MCF 10A (cell line): ENCODE measurements at regions not wholly inside any gene's neighbourhood (a gene's known extent, or its start where the extent isn't known, plus 50 kb on each side); places are given as distances from the start of the nearest gene placed in this dataset.

Experiments
- BruUV-seq: library from RNA; stranded (reverse); fragments of 400-500 nt; replicated peaks from 2 replicates; lab custom pipeline; 2021; lab: Mats Ljungman, UMichigan
- CTCF ChIA-PET: fragments of 300-600 bp; sonication (Branson Sonifier 250); formaldehyde crosslinking; extraction: SDS; loops from one replicate; lab custom pipeline; 2021; ENCODE audit warnings: antibody characterized with exemption, inconsistent platforms; lab: Yijun Ruan, JAX
- POLR2A ChIA-PET: fragments of 300-600, 350-650 bp; sonication (Branson Sonifier 250); formaldehyde crosslinking; extraction: SDS; loops from one replicate; lab custom pipeline; 2020; ENCODE audit warnings: antibody characterized with exemption, inconsistent platforms; lab: Yijun Ruan, JAX
- DNase-seq: peaks from one replicate; pipeline ENCODE4 v3.0.0-alpha.2; 2018; ENCODE audit not compliant: unreplicated experiment
- H3K27ac Mint-ChIP-seq: one replicate; pipeline ENCODE4 v1.8.0; 2022; ENCODE audit warnings: mild to moderate bottlenecking, low read depth, mixed read lengths; ENCODE audit not compliant: unreplicated experiment
- H3K27me3 Mint-ChIP-seq: one replicate; pipeline ENCODE4 v1.8.0; 2022; ENCODE audit warnings: mixed read lengths; ENCODE audit not compliant: insufficient read depth, unreplicated experiment
- H3K36me3 Mint-ChIP-seq: one replicate; pipeline ENCODE4 v1.8.0; 2022; ENCODE audit warnings: mild to moderate bottlenecking, moderate library complexity, mixed read lengths; ENCODE audit not compliant: insufficient read depth, unreplicated experiment
- H3K4me1 Mint-ChIP-seq: one replicate; pipeline ENCODE4 v1.8.0; 2022; ENCODE audit warnings: mixed read lengths; ENCODE audit not compliant: insufficient read depth, unreplicated experiment
- H3K4me3 Mint-ChIP-seq: one replicate; pipeline ENCODE4 v1.8.0; 2022; ENCODE audit warnings: mild to moderate bottlenecking, moderate library complexity, mixed read lengths; ENCODE audit not compliant: unreplicated experiment
- H3K9me3 Mint-ChIP-seq: one replicate; pipeline ENCODE4 v1.8.0; 2022; ENCODE audit warnings: mixed read lengths; ENCODE audit not compliant: unreplicated experiment
- CTCF ChIP-seq: fragments of 200-600 bp; IDR thresholded peaks from one replicate; pipeline ENCODE4 v1.8.0; 2022; ENCODE audit warnings: antibody characterized with exemption, mild to moderate bottlenecking; ENCODE audit not compliant: unreplicated experiment
- intact Hi-C: fragments of 100-400 bp; cut with micrococcal nuclease; formaldehyde crosslinking; loops from 2 replicates; pipeline ENCODE4 v1.14.1; 2022

GRCh38 chr1:80083892-80084291 is 1077.4 kb upstream of the ADGRL4 start:
- no peaks in the 10 kb centered on the region for H3K36me3 Mint-ChIP-seq
- BruUV-seq, result no TSS peak
- no peaks in the 10 kb centered on the region for H3K9me3 Mint-ChIP-seq
- DNase-seq, result no peak
- no peak overlapping the region for H3K27ac Mint-ChIP-seq
- no peaks in the 10 kb centered on the region for H3K4me1 Mint-ChIP-seq
- TF ChIP-seq CTCF, result no peak
- CTCF ChIA-PET, result no interaction called here
- POLR2A ChIA-PET, result no interaction called here
- H3K27me3 Mint-ChIP-seq, result no peaks in the 10 kb centered on the region
- intact Hi-C loops, result no loop called here
- no peak overlapping the region for H3K4me3 Mint-ChIP-seq

GRCh38 chr1:80076469-80076868 is 1069.9 kb upstream of the ADGRL4 start:
- Mint-ChIP-seq H3K27me3 (no peaks in the 10 kb centered on the region), H3K36me3 (no peaks in the 10 kb centered on the region), H3K4me3 (no peak overlapping the region), H3K4me1 (peaks cover 5% of the 10 kb centered on the region), H3K9me3 (no peaks in the 10 kb centered on the region), H3K27ac (no peak overlapping the region)
- BruUV-seq, result no TSS peak
- intact Hi-C loops, result no loop called here
- TF ChIP-seq CTCF, result no peak
- POLR2A ChIA-PET, result no interaction called here
- DNase-seq, result no peak
- CTCF ChIA-PET, result no interaction called here

- no peak for TF ChIP-seq CTCF
- DNase-seq, result no peak
- H3K4me1 Mint-ChIP-seq, result peaks cover 5% of the 10 kb centered on the region
- no peaks in the 10 kb centered on the region for H3K36me3 Mint-ChIP-seq
- ChIA-PET CTCF (no interaction called here), POLR2A (no interaction called here)
- H3K9me3 Mint-ChIP-seq, result no peaks in the 10 kb centered on the region
- no peaks in the 10 kb centered on the region for H3K27me3 Mint-ChIP-seq
- no peak overlapping the region for H3K27ac Mint-ChIP-seq
- no TSS peak for BruUV-seq
- intact Hi-C loops, result no loop called here
- no peak overlapping the region for H3K4me3 Mint-ChIP-seq
Observed at GRCh38 chr1:80075351-80075750, 1068.8 kb upstream of the ADGRL4 start.

- POLR2A ChIA-PET, result no interaction called here
- CTCF ChIA-PET, result interaction anchor here (0.6 kb wide), 1 partner anchor 22 kb away, joined by 3 read pairs; no protein-coding TSS in a partner anchor
- Mint-ChIP-seq H3K4me1 (peaks cover 5% of the 10 kb centered on the region), H3K27ac (no peak overlapping the region), H3K27me3 (no peaks in the 10 kb centered on the region), H3K36me3 (no peaks in the 10 kb centered on the region), H3K9me3 (no peaks in the 10 kb centered on the region), H3K4me3 (no peak overlapping the region)
- TF ChIP-seq CTCF, result no peak
- no TSS peak for BruUV-seq
- intact Hi-C loops, result no loop called here
- no peak for DNase-seq
Observed at GRCh38 chr1:80072563-80072962, 1066.0 kb upstream of the ADGRL4 start.
